ENCODE measurements at regions not wholly inside any gene's neighbourhood (a gene's known extent, or its start where the extent isn't known, plus 50 kb on each side); places are given as distances from the start of the nearest gene placed in this dataset.
"Not testable (repeated sequence)": the region's sequence is repeated elsewhere in the genome, so short reads cannot be mapped to it uniquely, and the experiment has no call there.

DNA sequence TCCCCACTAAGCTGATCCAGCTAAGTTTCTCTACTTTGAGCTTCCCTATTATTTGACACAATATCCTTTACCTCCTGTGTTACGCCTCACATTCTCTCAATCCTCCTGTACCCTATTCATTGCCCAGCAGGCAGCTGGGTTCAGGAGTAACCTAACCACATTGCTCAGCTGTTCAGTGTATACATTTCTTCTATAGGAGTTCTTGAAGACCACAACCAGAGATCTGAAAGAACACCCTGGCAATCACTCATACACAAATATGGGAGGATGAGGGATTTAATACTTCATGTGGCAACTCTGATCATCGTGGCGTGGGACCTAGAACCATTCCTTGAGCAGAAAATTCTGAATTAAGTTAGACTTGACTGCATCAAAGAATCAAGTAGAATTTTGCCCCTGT, 346.8 kb upstream of the ARPP21 start:
- CTCF ChIA-PET = no interaction called here
- Histone ChIP-seq H3K4me3 (ENCODE audit: low read depth, low read length) (no peak overlapping the region), H3K36me3 (ENCODE audit: control insufficient read depth, insufficient read depth, low read length) (no peaks in the 10 kb centered on the region), H3K27me3 (ENCODE audit: control insufficient read depth, insufficient read depth, low read length) (no peaks in the 10 kb centered on the region)
- POLR2A ChIA-PET = no interaction called here
- TF ChIP-seq, protein P1, sequence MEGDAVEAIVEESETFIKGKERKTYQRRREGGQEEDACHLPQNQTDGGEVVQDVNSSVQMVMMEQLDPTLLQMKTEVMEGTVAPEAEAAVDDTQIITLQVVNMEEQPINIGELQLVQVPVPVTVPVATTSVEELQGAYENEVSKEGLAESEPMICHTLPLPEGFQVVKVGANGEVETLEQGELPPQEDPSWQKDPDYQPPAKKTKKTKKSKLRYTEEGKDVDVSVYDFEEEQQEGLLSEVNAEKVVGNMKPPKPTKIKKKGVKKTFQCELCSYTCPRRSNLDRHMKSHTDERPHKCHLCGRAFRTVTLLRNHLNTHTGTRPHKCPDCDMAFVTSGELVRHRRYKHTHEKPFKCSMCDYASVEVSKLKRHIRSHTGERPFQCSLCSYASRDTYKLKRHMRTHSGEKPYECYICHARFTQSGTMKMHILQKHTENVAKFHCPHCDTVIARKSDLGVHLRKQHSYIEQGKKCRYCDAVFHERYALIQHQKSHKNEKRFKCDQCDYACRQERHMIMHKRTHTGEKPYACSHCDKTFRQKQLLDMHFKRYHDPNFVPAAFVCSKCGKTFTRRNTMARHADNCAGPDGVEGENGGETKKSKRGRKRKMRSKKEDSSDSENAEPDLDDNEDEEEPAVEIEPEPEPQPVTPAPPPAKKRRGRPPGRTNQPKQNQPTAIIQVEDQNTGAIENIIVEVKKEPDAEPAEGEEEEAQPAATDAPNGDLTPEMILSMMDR (IDR thresholded peaks at IDR 0.05; ENCODE audit: insufficient read depth, low read depth, low read length) = no peak
- DNase-seq (ENCODE audit: low read depth) = no peak

DNA sequence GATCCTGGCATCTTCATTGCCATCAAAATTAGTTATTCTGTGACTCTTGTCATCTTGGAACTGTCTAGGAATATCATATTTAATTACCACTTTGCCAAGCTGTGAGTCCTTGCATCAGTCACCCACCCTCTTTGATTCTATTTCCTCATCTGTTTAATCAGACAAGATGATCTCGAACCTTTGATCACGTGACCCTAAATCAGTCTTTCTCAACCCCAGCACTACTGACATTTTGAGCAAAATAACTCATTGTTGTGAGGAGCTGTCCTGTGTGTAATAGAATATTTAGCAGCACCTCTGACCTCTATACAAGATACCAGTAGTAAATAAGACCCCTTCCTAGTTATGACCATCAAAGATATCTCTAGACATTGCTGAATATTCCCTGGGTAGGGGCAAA, 343.4 kb upstream of the ARPP21 start:
- POLR2A ChIA-PET = no interaction called here

DNA sequence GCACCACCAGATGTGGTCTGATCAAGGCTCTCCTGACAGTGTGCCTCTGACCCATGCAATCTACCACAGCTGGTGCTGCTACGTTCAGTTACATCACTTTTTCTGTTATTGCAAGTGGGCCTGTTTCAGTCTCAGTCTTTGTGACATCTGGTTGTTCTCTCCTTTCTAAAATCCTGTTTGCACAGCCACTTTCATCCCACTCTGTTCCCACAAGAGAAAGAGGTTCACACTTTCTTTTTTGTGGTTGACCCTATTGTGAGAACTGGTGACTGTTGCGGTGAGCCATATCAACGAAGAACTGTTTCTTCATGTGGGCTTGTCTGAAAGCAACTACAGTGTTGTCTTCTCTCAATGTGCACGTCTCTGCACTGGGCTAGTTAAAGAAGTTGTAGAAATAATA, 342.8 kb upstream of the ARPP21 start:
- TF ChIP-seq, protein P1 (IDR thresholded peaks at IDR 0.05; ENCODE audit: insufficient read depth, low read depth, low read length) = no peak
- DNase-seq (ENCODE audit: low read depth) = no peak

More for the DNA sequence above, 343.4 kb upstream of the ARPP21 start:
- Histone ChIP-seq H3K4me3 (ENCODE audit: low read depth, low read length) (no peak overlapping the region), H3K27me3 (ENCODE audit: control insufficient read depth, insufficient read depth, low read length) (no peaks in the 10 kb centered on the region), H3K36me3 (ENCODE audit: control insufficient read depth, insufficient read depth, low read length) (no peaks in the 10 kb centered on the region)
- TF ChIP-seq, protein P1 (IDR thresholded peaks at IDR 0.05; ENCODE audit: insufficient read depth, low read depth, low read length) = no peak
- DNase-seq (ENCODE audit: low read depth) = no peak
- CTCF ChIA-PET = no interaction called here

DNA sequence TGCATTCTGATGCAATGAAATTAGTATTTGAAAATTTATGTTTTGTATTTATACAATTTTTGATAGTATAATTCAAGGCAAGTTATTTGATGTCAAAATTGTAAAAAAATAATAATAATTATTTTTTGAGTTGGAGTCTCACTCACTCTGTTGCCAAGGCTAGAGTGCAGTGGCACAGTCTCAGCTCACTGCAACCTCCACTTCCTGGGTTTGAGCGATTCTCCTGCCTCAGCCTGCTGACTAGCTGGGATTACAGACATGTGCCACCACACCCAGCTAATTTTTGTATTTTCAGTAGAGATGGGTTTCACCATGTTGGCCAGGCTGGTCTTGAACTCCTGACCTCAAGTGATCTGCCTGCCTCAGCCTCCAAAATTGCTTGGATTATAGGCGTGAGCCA, 342.4 kb upstream of the ARPP21 start:
- POLR2A ChIA-PET; H3K4me3 ChIP-seq (ENCODE audit: low read depth, low read length); DNase-seq (ENCODE audit: low read depth); H3K36me3 ChIP-seq (ENCODE audit: control insufficient read depth, insufficient read depth, low read length); CTCF ChIA-PET; H3K27me3 ChIP-seq (ENCODE audit: control insufficient read depth, insufficient read depth, low read length): not testable (repeated sequence)

More for the DNA sequence above, 342.8 kb upstream of the ARPP21 start:
- CTCF ChIA-PET = no interaction called here
- Histone ChIP-seq H3K36me3 (ENCODE audit: control insufficient read depth, insufficient read depth, low read length) (no peaks in the 10 kb centered on the region), H3K27me3 (ENCODE audit: control insufficient read depth, insufficient read depth, low read length) (no peaks in the 10 kb centered on the region), H3K4me3 (ENCODE audit: low read depth, low read length) (no peak overlapping the region)
- POLR2A ChIA-PET = no interaction called here

DNA sequence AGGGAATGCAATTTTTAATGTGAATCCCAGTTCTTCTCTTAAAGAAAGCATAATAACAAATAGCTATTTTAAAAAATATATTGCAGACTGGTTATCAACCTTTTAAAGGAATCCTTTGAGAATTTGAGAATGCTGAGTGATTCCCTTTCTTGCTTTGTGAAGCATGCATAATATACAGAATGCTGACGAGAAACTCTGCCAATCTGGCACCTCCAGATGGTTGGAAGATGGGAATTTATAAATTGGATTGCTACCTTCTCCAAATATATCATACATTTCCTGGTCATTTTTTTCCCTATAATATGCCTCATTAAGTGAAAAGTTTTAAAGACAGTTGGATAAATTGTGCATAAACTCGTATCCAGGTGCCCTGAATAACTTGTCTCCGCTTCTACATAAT, 333.9 kb upstream of the ARPP21 start:
- DNase-seq (ENCODE audit: low read depth) = no peak
- Histone ChIP-seq H3K27me3 (ENCODE audit: control insufficient read depth, insufficient read depth, low read length) (no peaks in the 10 kb centered on the region), H3K4me3 (ENCODE audit: low read depth, low read length) (no peak overlapping the region), H3K36me3 (ENCODE audit: control insufficient read depth, insufficient read depth, low read length) (no peaks in the 10 kb centered on the region)
- ChIA-PET POLR2A (no interaction called here), CTCF (no interaction called here)
- TF ChIP-seq, protein P1 (IDR thresholded peaks at IDR 0.05; ENCODE audit: insufficient read depth, low read depth, low read length) = no peak

DNA sequence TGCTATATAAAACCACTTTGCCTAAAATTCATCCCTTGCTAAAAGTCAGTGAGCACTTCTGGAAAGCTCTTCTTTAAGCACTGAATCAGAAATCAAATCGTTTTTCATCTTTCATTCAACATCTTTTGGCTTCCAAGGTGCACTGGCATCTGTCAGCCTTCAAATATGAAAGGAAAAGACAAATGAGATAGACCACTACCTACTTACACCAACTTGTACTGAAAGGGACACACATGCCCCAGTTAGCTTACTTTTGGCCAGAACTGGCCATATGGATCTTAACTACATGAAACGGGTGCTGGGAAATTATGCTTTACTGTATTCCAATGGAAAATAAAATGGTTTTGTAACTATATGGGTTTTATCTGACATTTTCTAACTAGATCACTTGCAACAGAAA, 332.0 kb upstream of the ARPP21 start:
- ChIA-PET CTCF (no interaction called here), POLR2A (no interaction called here)
- TF ChIP-seq, protein P1 (IDR thresholded peaks at IDR 0.05; ENCODE audit: insufficient read depth, low read depth, low read length) = no peak
- H3K27me3 ChIP-seq (ENCODE audit: control insufficient read depth, insufficient read depth, low read length) = no peaks in the 10 kb centered on the region
- H3K4me3 ChIP-seq (ENCODE audit: low read depth, low read length) = no peak overlapping the region
- DNase-seq (ENCODE audit: low read depth) = no peak
- no peaks in the 10 kb centered on the region for H3K36me3 ChIP-seq (ENCODE audit: control insufficient read depth, insufficient read depth, low read length)

DNA sequence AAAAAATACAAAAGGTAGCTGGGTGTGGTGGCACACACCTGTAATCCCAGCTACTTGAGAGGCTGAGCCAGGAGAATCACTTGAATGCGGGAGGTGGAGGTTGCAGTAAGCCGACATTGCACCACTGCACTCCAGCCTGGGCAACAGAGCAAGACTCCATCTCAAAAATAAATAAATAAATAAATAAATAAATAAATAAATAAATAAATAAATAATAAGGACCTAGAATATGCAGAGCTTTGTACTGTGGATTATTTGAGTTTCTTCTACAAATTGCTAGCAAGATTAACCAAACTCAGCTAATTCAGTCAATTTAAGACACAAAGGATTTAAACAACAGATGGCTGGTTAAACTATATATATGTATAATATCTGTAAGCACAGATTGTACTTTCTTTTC, 322.5 kb upstream of the ARPP21 start:
- POLR2A ChIA-PET; DNase-seq (ENCODE audit: low read depth); CTCF ChIA-PET; H3K36me3 ChIP-seq (ENCODE audit: control insufficient read depth, insufficient read depth, low read length); H3K27me3 ChIP-seq (ENCODE audit: control insufficient read depth, insufficient read depth, low read length); H3K4me3 ChIP-seq (ENCODE audit: low read depth, low read length): not testable (repeated sequence)

Measured in BJ (cell line).